IPS-18c (cell line): ENCODE measurements at regions not wholly inside any gene's neighbourhood (a gene's known extent, or its start where the extent isn't known, plus 50 kb on each side); places are given as distances from the start of the nearest gene placed in this dataset.

Experiments
- H3K4me3 ChIP-seq: 2 replicates; pipeline ENCODE4 v1.7.0; 2013; ENCODE audit warnings: low read depth, mild to moderate bottlenecking, low read length, moderate library complexity; ENCODE audit not compliant: insufficient read depth
- H3K9me3 ChIP-seq: one replicate; pipeline ENCODE4 v1.6.1; 2013; ENCODE audit warnings: mild to moderate bottlenecking, low read length, moderate library complexity; ENCODE audit not compliant: control insufficient read depth, insufficient read depth

DNA sequence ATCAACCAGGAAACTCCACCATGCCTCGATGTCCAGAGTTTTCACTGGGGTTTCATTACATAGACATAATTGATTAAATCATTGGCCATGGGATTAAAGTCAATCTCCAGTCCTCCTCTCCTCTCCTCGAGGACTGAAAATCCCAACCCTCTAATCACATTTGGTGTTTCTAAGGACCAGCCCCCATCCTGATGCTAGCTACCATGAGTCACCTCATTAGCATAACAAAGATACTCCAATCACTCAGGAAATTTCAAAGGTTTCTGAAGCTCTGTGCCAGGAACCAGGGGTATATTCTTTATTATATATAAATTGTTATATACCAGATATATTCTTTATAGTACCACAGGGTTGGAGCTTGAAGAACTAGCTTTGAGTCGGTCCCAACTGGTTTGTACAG, 177.5 kb upstream of the PRNP start:
- H3K4me3 ChIP-seq: no peak overlapping the region
- no peaks in the 10 kb centered on the region for H3K9me3 ChIP-seq

GRCh38 chr20:4507288-4507719, 179.0 kb upstream of the PRNP start:
- Histone ChIP-seq H3K9me3 (no peaks in the 10 kb centered on the region), H3K4me3 (no peak overlapping the region)

GRCh38 chr20:4504814-4505213, 181.4 kb upstream of the PRNP start:
- H3K9me3 ChIP-seq: peaks cover 5% of the 10 kb centered on the region

DNA sequence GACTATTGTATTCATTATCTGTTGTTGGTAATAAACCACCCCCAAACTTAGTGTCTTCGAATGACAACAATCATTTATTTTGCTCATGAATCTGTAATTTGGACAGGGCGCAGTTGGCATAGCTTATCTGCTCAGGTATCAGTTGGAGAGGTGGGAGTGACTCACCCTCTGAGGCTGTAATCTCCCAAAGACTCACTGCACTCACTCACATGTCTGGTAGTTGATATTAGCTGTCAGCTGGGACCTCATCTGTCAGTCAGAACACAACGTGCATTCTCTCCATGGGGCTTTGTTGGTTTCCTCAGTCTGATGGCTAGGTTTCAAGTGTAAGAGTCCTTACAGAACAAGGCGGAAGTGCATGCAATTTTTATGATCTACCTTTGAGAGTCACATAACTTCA, 183.5 kb upstream of the PRNP start:
- H3K9me3 ChIP-seq: peaks cover 7% of the 10 kb centered on the region

More at GRCh38 chr20:4504814-4505213, 181.4 kb upstream of the PRNP start:
- no peak overlapping the region for H3K4me3 ChIP-seq

DNA sequence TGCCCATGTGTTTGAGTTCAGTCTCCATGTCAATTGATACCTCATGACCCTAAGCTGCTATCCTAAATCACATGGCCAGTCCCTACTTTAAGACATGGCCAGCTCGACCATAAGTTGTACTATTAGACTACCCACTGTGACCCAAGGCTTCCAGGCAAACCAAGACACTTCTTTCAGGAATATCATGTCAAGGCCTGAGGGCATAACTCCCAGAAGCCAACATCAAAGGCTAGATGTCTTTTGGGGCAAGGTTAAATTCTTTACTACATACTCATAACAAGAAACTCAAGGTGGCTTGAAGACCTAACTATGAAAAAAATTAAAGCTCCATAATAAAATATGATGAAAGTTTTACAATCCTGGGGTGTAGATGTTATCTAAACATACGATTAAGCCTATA, 192.9 kb upstream of the PRNP start:
- no peak overlapping the region for H3K4me3 ChIP-seq
- H3K9me3 ChIP-seq: no peaks in the 10 kb centered on the region

More for the DNA sequence above, 183.5 kb upstream of the PRNP start:
- H3K4me3 ChIP-seq: no peak overlapping the region

DNA sequence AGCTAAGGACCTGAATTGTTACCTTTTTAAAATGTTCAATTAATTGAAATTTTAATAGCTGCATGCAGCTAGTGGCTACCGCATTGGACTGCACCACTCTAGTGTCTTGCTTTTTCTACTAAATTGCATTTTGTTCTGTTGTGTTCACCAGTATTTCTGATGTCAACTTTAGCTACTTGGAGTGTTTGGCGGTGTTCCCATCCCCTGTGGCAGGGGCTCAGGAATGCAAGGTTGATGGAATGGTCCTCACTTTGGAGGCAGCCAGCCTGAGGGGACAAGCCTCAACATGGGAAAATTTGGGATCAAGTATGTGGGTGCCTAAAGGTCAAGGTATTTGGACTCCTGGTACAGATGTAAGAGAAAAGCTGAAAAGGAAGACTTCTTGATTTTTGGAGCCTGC, 194.6 kb upstream of the PRNP start:
- Histone ChIP-seq H3K9me3 (no peaks in the 10 kb centered on the region), H3K4me3 (no peak overlapping the region)

- Histone ChIP-seq H3K4me3 (no peak overlapping the region), H3K9me3 (no peaks in the 10 kb centered on the region)
These were observed 195.5 kb upstream of the PRNP start for GRCh38 chr20:4490606-4491280.

- H3K9me3 ChIP-seq: no peaks in the 10 kb centered on the region
These were observed 196.2 kb upstream of the PRNP start for GRCh38 chr20:4490045-4490444.

DNA sequence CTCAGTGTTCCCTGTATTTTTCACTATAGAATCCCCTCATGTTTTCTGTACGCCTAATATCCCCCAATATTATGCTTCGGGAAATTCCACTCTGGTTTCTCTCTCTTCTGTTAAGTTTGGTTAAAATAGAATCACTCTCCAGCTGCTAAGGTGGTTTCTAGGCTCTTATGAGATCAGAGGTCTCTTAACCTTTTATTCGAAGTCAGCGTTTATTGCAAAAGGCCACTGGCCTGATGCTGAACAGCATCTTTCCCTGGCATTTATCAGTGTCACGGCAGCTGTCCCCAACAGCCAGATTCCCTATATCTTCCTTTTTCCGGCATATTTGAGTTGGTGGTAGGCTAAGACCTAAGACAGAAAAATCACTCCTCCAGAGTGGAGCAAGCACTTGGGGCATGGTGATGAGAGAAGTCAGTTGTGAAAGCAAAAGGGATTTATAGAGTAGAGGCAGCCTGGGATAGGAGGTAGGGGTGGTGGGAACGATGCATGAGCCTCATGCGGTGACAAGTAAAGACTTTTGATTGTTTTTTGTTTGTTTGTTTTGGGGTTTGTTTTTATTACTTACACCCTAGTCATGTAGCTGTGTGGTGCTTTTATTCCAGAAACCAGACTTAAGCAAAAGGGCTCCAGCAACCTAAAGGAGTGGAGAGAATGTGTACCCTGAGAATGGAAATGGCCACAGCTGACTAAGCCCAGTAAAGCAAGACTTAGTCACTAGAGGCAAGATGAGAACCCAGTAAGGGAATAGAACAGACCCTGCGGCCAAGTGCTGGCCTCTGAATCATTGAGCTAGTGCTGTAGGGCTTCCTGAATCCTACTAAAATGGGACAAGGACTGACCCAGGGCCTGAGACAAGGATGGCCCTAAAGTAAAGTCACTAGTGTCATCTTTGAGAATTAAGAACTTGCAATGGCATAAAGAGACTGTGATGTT, 197.6 kb upstream of the PRNP start:
- Histone ChIP-seq H3K9me3 (no peaks in the 10 kb centered on the region), H3K4me3 (no peak overlapping the region)

More at GRCh38 chr20:4490045-4490444, 196.2 kb upstream of the PRNP start:
- H3K4me3 ChIP-seq: no peak overlapping the region

DNA sequence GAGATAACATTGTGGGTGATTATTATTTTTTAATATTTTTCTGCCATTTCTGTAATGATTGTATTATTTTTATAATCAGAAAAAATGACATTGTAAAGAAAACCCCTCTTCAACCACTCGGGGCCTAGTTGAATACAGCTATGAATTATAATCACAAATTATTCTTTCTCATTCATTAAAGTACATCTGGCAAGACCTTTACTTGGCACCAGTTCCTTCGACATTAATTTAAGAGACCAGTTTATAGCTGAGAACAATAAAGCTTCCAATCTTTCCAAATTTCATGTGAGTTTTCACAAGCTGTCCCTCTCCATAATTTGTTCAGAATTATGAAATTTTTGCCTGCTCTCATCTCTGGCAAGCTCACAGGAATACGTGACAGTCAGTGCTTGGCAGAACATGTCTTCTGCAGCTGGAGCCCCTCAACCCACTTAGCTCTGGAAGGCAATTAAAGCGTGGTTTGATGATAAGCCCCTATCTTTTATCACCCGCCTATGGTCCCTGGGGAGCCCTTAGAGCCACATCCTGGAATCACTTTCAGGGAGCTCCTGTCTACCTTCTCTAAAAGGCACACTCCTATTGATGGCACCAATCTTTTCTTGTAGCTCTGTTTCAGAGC, 201.8 kb upstream of the PRNP start:
- H3K9me3 ChIP-seq: no peaks in the 10 kb centered on the region
- no peak overlapping the region for H3K4me3 ChIP-seq

DNA sequence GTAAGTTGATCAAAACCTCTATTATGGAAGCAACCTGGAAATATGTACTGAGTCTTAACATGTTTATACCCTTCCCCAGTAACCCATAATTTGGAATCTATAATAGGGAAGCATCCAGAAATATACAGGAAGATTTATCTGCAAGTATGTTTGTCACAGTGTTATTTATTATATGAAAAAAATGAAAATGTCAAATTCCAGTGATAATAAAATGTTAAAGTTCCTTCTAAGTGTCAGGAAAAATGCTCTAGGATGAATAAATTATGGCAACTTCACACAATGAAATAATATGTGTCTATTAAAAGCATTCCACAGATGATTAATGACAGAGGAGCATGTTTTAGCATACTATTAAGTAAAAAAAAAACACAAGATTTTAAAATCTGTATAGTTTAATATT, 202.3 kb upstream of the PRNP start:
- no peaks in the 10 kb centered on the region for H3K9me3 ChIP-seq

DNA sequence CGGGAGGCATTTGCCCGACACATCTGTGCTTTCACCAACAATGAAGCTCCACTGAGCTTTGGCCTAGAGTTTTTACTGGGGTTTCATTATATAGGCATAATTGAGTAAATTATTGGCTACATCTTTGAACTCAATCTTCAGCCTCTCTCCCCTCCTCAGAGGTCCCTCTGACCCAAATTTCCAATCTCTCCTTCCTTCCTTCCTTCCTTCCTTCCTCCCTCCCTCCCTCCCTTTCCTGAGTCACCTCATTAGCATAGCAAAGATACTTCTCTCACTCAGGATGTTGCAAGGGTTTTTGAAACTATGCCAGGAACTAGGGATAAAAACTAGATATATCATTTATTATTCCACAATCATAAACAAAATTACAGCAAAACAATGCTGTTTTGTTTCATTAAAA, 202.8 kb upstream of the PRNP start:
- Histone ChIP-seq H3K9me3 (no peaks in the 10 kb centered on the region), H3K4me3 (no peak overlapping the region)

More for the DNA sequence above, 202.3 kb upstream of the PRNP start:
- no peak overlapping the region for H3K4me3 ChIP-seq

DNA sequence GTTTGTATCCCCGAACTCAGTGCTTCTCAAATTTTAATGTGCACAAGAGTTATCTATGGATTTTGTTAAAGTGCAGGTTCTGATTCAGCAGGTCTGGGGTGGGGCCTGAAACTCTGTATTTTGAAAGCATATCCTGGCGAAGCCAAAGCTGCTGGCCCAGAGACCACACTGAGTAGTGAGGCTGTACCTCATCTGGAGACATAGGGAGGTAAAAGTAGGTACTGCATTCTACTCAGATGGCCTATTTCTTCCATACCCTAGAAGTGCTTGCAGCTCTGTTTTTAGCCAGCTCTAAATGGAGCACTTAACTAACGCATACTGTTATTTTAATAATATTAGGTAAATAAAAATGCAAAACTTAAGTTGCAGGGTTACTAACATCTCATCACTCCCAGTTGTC, 206.2 kb upstream of the PRNP start:
- no peaks in the 10 kb centered on the region for H3K9me3 ChIP-seq
- no peak overlapping the region; the same call in 1 of the 2 replicates for H3K4me3 ChIP-seq

DNA sequence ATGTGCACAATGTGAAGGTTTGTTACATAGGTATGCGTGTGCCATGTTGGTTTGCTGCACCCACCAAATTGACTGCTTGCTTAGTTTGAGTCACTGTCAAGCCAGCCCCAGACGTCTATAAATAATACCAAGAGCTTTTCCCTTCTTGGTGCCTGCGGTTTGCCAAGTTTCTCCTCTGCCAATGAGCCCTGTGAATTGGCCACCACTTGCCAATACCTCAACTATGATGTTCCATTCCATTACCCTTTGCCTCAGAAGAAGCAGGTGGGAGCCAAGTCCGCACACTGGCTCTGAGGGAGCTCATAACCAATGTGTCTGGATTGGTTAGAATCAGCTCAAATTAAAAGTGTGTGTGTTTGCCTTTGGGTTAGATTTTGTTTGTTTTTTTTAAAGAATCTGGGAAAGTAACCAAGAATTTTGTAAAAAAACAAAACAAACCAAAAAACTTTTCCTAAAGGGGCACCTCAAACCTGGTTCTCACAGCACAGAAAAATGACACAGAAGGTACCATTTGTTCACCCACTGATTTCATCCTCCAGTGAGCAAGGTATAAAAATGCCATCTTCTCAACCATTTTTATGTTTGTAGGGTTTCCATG, 209.3 kb upstream of the PRNP start:
- Histone ChIP-seq H3K9me3 (no peaks in the 10 kb centered on the region), H3K4me3 (no peak overlapping the region)

- no peaks in the 10 kb centered on the region for H3K9me3 ChIP-seq
- no peak overlapping the region for H3K4me3 ChIP-seq
These were observed 213.3 kb upstream of the PRNP start for GRCh38 chr20:4472906-4473305.

DNA sequence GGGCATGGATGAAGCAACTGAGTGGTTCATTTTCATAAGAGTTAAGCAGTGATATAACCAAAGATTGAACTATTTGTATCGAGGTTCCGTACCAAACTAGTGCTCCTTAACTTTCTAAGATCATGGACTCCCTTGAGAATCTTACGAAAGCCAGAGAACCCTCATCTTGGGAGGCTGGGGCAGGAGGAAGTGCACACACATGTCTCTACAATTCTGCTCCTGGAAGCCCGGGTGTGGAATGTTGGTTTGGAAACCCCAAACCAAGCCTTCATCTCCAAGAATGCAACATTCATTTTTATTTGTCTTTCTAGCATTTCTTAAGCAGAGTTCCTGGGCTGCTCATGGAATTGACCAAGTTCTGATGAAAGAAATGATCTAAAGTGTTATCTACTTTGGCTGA, 215.0 kb upstream of the PRNP start:
- no peak overlapping the region for H3K4me3 ChIP-seq
- H3K9me3 ChIP-seq: no peaks in the 10 kb centered on the region

DNA sequence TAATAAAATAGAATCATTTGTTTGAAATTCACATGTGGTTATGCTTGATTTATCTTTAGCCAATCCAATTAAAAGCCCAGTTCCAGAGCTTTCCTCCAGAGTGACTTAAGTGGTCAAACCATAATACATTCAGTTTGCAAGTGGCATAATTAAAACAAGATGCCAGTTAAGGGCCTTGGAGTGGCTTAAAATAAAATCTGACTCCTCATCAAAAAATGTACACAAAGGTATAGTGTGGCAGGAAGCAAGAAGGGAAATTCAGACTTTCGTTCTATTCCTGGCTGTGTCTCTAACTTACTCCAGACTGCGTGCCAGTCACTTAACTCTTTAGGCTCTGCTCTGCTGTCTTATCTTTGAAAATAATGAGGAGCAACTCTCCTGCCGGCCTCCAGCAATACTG, 215.9 kb upstream of the PRNP start:
- H3K9me3 ChIP-seq: no peaks in the 10 kb centered on the region
- no peak overlapping the region for H3K4me3 ChIP-seq
